KOPT-K1 (cell line): ENCODE measurements at regions not wholly inside any gene's neighbourhood (a gene's known extent, or its start where the extent isn't known, plus 50 kb on each side); places are given as distances from the start of the nearest gene placed in this dataset.

Experiments used
- H3K27ac ChIP-seq: fragments of 200-600 bp; sonication (generic); 2 replicates; pipeline ENCODE4 v1.5.1; 2016; ENCODE audit warnings: antibody characterized with exemption, mild to moderate bottlenecking, low read depth, low read length; ENCODE audit not compliant: poor library complexity, severe bottlenecking
- H3K36me3 ChIP-seq: fragments of 200-600 bp; sonication (generic); 2 replicates; pipeline ENCODE4 v1.5.1; 2017; ENCODE audit warnings: antibody characterized with exemption, mild to moderate bottlenecking, low read length, moderate library complexity; ENCODE audit not compliant: insufficient read depth
- H3K9me3 ChIP-seq: fragments of 200-600 bp; sonication (generic); 2 replicates; pipeline ENCODE4 v1.5.1; 2017; ENCODE audit warnings: antibody characterized with exemption, low read length, mild to moderate bottlenecking; ENCODE audit not compliant: insufficient read depth, poor library complexity, severe bottlenecking

DNA sequence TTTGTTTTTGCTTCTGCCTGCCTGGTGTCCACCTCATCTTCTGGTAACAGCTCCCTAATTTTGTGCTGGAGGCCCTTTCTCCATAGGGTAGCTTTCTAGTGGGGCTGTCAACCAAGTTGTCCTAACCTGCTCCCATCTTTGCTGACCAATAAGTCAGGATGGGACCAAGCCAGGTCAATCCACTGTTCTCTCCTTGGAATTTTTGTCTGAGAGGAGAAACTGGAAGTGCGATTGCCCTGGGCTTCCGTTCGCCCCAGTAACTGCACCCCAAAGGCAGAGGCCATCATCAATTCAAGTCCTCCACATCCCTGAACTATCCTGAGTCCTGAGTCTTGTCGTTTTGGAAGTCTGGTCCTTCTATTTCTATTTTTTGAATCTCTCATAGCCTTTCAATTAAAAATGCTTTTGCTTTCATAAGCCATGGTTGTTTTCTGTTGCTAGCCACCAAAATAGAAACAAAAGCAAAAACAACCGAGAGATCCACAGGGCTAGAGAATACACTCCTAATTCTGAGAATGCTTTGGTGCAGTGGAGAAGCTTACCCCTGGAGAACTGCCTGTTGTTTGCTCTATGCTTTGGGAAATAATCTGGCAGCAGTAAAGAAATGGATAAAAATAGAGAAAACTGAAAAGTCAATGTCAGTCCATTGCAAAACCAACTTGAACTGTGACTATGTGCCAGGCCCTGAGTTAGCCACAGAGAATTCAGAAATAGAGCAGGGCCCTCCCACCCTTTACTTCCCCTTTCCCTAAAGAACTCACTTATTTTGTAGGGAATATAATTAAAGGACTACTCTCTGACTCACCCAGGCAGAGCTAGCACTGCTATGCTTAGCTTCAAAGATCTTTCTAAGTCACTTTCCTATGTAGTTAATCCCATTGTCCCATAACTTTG, 368.1 kb downstream of the CXCL12 start:
- no peaks in the 10 kb centered on the region for H3K9me3 ChIP-seq
- H3K27ac ChIP-seq, result no peak overlapping the region
- no peaks in the 10 kb centered on the region for H3K36me3 ChIP-seq

- Histone ChIP-seq H3K9me3 (no peaks in the 10 kb centered on the region), H3K27ac (no peak overlapping the region), H3K36me3 (no peaks in the 10 kb centered on the region)
Observed at GRCh38 chr10:44015702-44016500, 367.2 kb upstream of the ZNF32 start.

DNA sequence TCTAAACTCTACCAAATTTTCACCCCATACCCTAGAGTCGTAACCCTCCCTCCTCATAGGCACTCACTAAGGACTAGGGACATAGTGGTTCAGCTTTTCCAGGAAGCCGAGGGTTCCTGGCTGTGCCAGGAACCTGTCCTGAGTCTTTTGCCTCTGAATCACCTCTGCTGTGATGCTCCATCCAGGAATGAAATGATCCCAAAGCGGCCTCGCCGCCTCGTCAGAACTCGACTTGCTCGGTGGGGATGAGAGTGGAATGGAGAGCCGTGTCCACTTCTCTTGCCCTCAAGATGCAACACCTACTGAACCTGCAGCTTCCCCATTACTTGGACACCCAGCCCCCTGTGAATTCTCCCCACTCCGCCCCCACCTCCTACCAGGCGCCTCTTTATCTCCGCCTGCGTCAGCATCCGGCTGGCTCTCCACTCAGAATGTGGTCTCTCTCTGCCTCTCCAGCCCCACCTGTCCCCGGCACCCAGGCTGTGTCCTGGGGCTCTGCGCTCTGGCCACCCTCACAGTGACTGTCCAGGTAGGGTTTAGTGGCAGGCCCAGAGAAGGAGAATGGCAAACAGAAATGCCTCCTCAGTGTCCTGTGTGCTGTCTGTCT, 366.1 kb upstream of the ZNF32 start:
- Histone ChIP-seq H3K27ac (no peak overlapping the region), H3K36me3 (no peaks in the 10 kb centered on the region), H3K9me3 (no peaks in the 10 kb centered on the region)

- no peaks in the 10 kb centered on the region for H3K9me3 ChIP-seq
- H3K27ac ChIP-seq, result no peak overlapping the region
- no peaks in the 10 kb centered on the region for H3K36me3 ChIP-seq
Observed at GRCh38 chr10:44013981-44014380, 365.3 kb upstream of the ZNF32 start.

DNA sequence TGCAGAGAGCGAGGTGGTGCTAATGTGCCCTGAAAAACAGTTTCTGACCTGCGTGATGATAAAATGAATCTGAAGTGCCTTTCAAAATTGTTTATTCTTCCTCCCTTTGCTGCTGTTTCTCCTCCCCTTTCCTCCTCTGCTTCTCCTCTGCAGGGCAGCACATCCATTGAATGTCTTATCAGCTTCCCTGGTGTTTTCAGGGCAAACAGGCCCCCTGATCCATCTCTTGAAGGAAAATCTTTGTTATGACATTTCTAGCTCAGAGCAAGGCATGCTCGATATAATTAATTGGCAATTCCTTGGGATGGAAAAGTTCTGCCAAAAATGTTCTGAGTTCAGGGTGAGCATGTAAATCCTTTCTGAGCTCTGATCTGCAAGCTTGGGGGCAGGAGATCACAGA, 364.2 kb upstream of the ZNF32 start:
- Histone ChIP-seq H3K9me3 (no peaks in the 10 kb centered on the region), H3K27ac (no peak overlapping the region), H3K36me3 (no peaks in the 10 kb centered on the region)

DNA sequence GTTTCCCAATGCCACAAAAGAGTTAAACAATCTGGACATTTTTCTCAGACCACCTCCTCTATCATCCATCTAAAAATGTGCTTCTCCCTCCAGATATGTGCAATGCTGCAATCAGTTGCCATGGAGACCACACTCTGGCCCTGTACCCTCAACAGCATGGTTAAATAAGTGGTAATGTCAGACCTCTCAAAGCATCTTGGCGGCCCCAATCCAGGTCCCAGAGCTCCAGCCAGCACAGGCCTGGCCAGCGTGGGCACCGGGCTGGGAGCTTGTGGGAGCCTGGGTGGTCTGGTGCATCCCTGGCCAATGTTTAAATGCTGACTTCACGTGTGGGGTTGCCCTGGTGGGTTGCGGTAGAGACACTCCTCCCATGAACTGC, 362.9 kb upstream of the ZNF32 start:
- H3K27ac ChIP-seq, result no peak overlapping the region
- no peaks in the 10 kb centered on the region for H3K9me3 ChIP-seq
- H3K36me3 ChIP-seq, result no peaks in the 10 kb centered on the region

DNA sequence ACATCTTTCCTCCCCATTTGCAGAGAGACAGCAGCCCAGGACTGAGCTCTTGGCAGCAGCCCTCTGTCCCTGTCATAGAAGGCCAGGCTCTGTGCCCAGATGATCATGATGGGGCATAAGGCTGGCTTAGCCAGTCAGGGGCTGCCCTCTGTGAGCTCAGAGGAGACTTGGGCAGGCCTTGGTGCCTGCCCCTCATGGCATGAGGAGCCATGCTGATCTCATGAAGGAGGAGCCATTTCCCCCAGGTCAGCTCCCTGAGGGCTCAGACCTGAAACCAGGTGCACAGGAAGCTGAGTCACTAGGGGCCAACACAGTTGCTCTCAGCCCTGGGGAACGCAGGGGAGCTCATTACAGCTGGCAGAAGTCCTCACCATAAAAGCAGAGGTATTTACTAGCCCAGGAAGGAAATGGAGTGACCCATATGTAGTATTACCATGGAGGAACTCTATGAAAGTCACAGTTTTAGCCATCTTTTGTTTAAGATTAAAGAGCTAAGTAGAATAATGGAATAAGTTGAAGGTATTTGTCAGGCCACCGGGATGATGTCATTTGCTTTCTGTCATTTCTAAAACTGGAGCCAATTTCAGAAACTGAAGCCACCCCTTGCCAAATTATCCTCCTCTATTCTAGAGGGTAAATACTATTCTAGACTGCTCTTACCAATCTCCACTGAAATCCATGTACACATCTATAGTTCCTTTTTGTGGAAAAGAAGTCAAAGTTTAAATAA, 362.4 kb upstream of the ZNF32 start:
- no peak overlapping the region for H3K27ac ChIP-seq
- H3K36me3 ChIP-seq, result no peaks in the 10 kb centered on the region
- no peaks in the 10 kb centered on the region for H3K9me3 ChIP-seq

DNA sequence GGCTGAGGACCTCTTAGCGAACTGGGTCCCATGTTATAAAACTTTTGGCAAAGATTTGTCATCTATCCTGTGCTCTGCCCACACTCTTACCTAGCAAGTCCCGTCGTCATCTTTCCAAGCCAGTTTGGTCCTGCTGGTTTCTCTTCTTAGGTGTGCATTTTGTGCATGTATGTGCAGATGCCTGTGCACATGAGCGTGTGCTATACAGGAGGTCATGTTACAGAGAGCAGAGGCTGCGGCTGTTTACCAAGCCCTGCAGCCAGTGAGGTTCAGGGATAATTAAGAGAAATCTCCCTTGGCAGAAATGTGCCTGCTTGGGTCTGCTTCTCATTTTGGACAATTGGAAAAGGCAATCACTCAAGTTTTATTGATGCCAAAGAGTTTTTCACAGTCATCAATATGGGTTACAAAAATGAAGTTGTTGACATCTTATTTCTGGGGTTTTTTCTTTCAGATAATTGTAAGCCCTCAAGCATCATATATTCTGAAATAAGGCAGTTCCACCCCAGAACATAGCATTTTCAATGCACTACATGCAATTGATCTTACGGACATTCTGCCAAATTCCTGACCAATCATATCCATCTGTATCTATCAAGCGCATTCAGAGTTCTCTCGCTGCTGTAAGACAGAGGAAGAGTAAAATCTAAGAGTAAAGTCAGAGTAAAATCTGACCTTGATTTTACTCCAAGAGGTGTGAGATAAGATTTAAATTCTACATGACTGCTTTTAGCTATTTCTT, 361.4 kb upstream of the ZNF32 start:
- Histone ChIP-seq H3K36me3 (no peaks in the 10 kb centered on the region), H3K27ac (no peak overlapping the region), H3K9me3 (no peaks in the 10 kb centered on the region)

- Histone ChIP-seq H3K9me3 (no peaks in the 10 kb centered on the region), H3K36me3 (no peaks in the 10 kb centered on the region), H3K27ac (no peak overlapping the region)
Observed at GRCh38 chr10:44008917-44009709, 360.4 kb upstream of the ZNF32 start.

DNA sequence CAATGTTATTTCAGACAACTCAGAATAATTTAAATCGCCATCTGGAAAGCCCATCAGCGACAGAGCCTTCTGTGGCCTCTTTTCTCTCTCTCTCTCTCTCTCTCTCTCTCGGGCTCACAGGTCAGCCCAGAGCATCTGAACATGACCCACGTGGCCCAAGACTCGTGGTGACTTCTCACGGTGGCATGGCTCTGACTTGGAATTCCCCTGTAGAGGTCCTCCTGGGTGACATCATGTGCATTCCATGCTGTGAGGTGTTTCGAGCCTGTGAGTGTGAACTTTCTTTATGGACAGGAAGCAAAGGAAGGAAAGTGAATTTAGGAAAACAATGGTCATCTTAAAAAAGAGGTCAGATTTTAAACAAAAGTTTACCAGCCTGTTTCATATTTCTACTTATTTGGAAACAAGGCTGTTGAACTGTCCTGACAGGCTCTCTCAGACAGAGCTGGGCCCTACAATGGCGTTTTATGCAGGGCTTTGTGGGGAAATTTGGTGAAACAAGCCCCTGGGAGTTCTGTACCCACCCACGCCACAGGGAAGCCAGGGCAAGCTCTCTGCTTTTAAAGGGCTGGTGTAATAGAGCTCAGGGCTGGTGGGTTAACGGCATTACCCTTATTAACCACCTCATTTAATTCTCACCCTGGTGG, 359.7 kb upstream of the ZNF32 start:
- Histone ChIP-seq H3K9me3 (no peaks in the 10 kb centered on the region), H3K36me3 (no peaks in the 10 kb centered on the region), H3K27ac (no peak overlapping the region)

- H3K36me3 ChIP-seq, result no peaks in the 10 kb centered on the region
- H3K9me3 ChIP-seq, result no peaks in the 10 kb centered on the region
- H3K27ac ChIP-seq, result no peak overlapping the region
Observed at GRCh38 chr10:44006771-44007170, 358.1 kb upstream of the ZNF32 start.

DNA sequence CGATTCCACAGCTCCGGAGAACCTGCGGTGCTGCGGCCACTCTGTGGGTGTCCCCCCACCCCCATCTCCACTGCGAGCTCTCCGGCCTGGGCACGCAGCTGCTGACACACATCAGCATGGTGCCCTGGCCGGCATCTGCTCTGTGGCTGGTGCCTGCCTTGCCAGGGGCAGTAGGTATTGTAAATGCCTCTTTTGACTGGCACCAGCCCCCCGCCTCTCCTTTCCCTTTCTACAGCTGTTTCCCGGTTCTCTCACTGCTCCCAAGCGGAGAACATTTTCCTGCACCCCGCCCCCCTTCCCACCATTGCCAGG, 357.1 kb upstream of the ZNF32 start:
- Histone ChIP-seq H3K27ac (no peak overlapping the region), H3K9me3 (no peaks in the 10 kb centered on the region), H3K36me3 (no peaks in the 10 kb centered on the region)

- Histone ChIP-seq H3K27ac (no peak overlapping the region), H3K9me3 (no peaks in the 10 kb centered on the region), H3K36me3 (no peaks in the 10 kb centered on the region)
Observed at GRCh38 chr10:44004913-44005787, 356.5 kb upstream of the ZNF32 start.
